GM12878 (cell line): ENCODE measurements at regions not wholly inside any gene's neighbourhood (a gene's known extent, or its start where the extent isn't known, plus 50 kb on each side); places are given as distances from the start of the nearest gene placed in this dataset.

Source experiments
- ATAC-seq: fragments of 200-7000 bp; cut with Tn5 transposase; 3 replicates; pipeline ENCODE4 v1.9.1; 2020; ENCODE audit warnings: mild to moderate bottlenecking, moderate library complexity
- BruUV-seq: library from RNA; stranded (reverse); fragments of 400-500 nt; replicated peaks from 2 replicates; lab custom pipeline; 2021; lab: Mats Ljungman, UMichigan
- CTCF ChIA-PET: fragments of 300-600 bp; sonication (Branson Sonifier 250); formaldehyde crosslinking; extraction: SDS; loops from one replicate; lab custom pipeline; 2021; ENCODE audit warnings: inconsistent platforms; lab: Yijun Ruan, JAX
- POLR2A ChIA-PET: fragments of 350-600 bp; formaldehyde crosslinking; extraction: SDS; loops from one replicate; lab custom pipeline; 2021; ENCODE audit warnings: inconsistent platforms; lab: Charles Lee
- RAD21 ChIA-PET: fragments of 300-600 bp; sonication (Branson Sonifier 250); formaldehyde crosslinking; loops from one replicate; lab custom pipeline; 2023; ENCODE audit warnings: antibody characterized with exemption; ENCODE audit not compliant: unreplicated experiment; lab: Charles Lee
- SMC1A ChIA-PET: fragments of 300-600 bp; sonication (Branson Sonifier 250); formaldehyde crosslinking; loops from one replicate; lab custom pipeline; 2023; ENCODE audit not compliant: unreplicated experiment, uncharacterized antibody; lab: Charles Lee
- DNase-seq: peaks from one replicate; pipeline ENCODE4 v3.0.0-alpha.2; 2011; ENCODE audit warnings: low read depth, low spot score
- FAIRE-seq: peaks from 3 replicates; lab custom pipeline; 2011; peaks lifted over from hg19 to GRCh38; lab: Jason Lieb, UNC
- H2AFZ ChIP-seq: 2 replicates; pipeline ENCODE4 v1.6.0; 2011; ENCODE audit warnings: low read depth, low read length, control low read depth; ENCODE audit not compliant: control insufficient read depth
- H3K27ac ChIP-seq: 2 replicates; pipeline ENCODE4 v1.5.1; 2011; ENCODE audit warnings: control low read depth; ENCODE audit not compliant: control insufficient read depth, insufficient read depth
- H3K27me3 ChIP-seq, 2 experiments: replicated peaks in 1 of 2; 2 replicates each; pipeline versions ENCODE4 v1.6.0 to v1.6.1; 2011; ENCODE audit warnings: low read length in 1 of 2; ENCODE audit not compliant: control insufficient read depth in 2 of 2, insufficient read depth in 2 of 2
- H3K36me3 ChIP-seq, 2 experiments: 2 replicates each; pipeline ENCODE4 v1.5.1; 2011; ENCODE audit warnings: low read length in 1 of 2; ENCODE audit not compliant: control insufficient read depth in 2 of 2, insufficient read depth in 2 of 2
- H3K4me1 ChIP-seq: 2 replicates; pipeline ENCODE4 v1.6.1; 2011; ENCODE audit warnings: mild to moderate bottlenecking, low read length, moderate library complexity, mixed read lengths; ENCODE audit not compliant: control insufficient read depth, insufficient read depth
- H3K4me2 ChIP-seq: 2 replicates; pipeline ENCODE4 v1.6.0; 2011; ENCODE audit warnings: control low read depth; ENCODE audit not compliant: control insufficient read depth, insufficient read depth
- H3K4me3 ChIP-seq: fragments of 200-600 bp; sonication (generic); 2 replicates; pipeline ENCODE4 v1.5.1; 2016
- H3K79me2 ChIP-seq: 2 replicates; pipeline ENCODE4 v1.6.0; 2011; ENCODE audit warnings: low read length; ENCODE audit not compliant: control insufficient read depth, insufficient read depth
- H3K9ac ChIP-seq: 2 replicates; pipeline ENCODE4 v1.8.0; 2011; ENCODE audit warnings: low read length, control low read depth, mixed read lengths; ENCODE audit not compliant: control insufficient read depth, insufficient read depth
- H3K9me3 ChIP-seq: replicated peaks from 3 replicates; pipeline ENCODE4 v1.5.1; 2011; ENCODE audit warnings: mild to moderate bottlenecking, low read length; ENCODE audit not compliant: control insufficient read depth, insufficient read depth
- H4K20me1 ChIP-seq: 2 replicates; pipeline ENCODE4 v1.6.0; 2011; ENCODE audit not compliant: control insufficient read depth, insufficient read depth
- BCL3 ChIP-seq: IDR thresholded peaks from 2 replicates; pipeline ENCODE4 v1.6.1; 2011; ENCODE audit warnings: borderline replicate concordance, low read depth, mild to moderate bottlenecking, moderate library complexity, low read length; ENCODE audit not compliant: insufficient read depth, poor library complexity, severe bottlenecking
- ELK1 ChIP-seq: IDR thresholded peaks from 2 replicates; pipeline ENCODE4 v1.6.1; 2012; ENCODE audit warnings: low read depth, low read length, improper control_type of control experiment
- EP300 ChIP-seq, 2 experiments: fragments of 150-350 bp in 1 of 2; IDR thresholded peaks; 2 replicates each; pipeline ENCODE4 v1.6.1; 2011 to 2012; ENCODE audit warnings: low read depth in 2 of 2, low read length in 2 of 2, borderline replicate concordance in 1 of 2, improper control_type of control experiment in 1 of 2, inconsistent platforms in 1 of 2; ENCODE audit not compliant: control insufficient read depth in 1 of 2
- EZH2 ChIP-seq: IDR thresholded peaks from 2 replicates; pipeline ENCODE4 v1.6.1; 2012; ENCODE audit warnings: low read depth, mild to moderate bottlenecking, control low read depth, inconsistent platforms, low read length, borderline replicate concordance; ENCODE audit not compliant: control insufficient read depth
- HSF1 ChIP-seq: fragments of 150-350 bp; IDR thresholded peaks from 2 replicates; pipeline ENCODE4 v1.6.1; 2014; ENCODE audit warnings: mild to moderate bottlenecking, low read depth, low read length
- MEF2B ChIP-seq: fragments of 450-650 bp; IDR thresholded peaks from 2 replicates; pipeline ENCODE4 v1.6.1; 2018; ENCODE audit warnings: mild to moderate bottlenecking, moderate library complexity; ENCODE audit not compliant: partially characterized antibody, poor library complexity, severe bottlenecking
- PAX5 ChIP-seq: IDR thresholded peaks from 2 replicates; pipeline ENCODE4 v1.6.1; 2011; ENCODE audit warnings: low read depth, low read length, borderline replicate concordance
- RBBP5 ChIP-seq: fragments of 200-600 bp; sonication (generic); conservative IDR thresholded peaks from 2 replicates; pipeline ENCODE4 v1.6.1; 2016
- SMAD1 ChIP-seq: fragments of 450-650 bp; IDR thresholded peaks from 2 replicates; pipeline ENCODE4 v1.6.1; 2018; ENCODE audit warnings: mild to moderate bottlenecking, low read depth; ENCODE audit not compliant: partially characterized antibody
- SMAD5 ChIP-seq: IDR thresholded peaks from 2 replicates; pipeline ENCODE4 v1.6.1; 2016; ENCODE audit warnings: antibody characterized with exemption, low read depth
- SP1 ChIP-seq: IDR thresholded peaks from one replicate; pipeline ENCODE4 v1.6.1; 2011; ENCODE audit warnings: low read depth, low read length
- TCF12 ChIP-seq: IDR thresholded peaks from 2 replicates; pipeline ENCODE4 v1.6.1; 2011; ENCODE audit warnings: low read depth, mild to moderate bottlenecking, low read length
- YY1 ChIP-seq: IDR thresholded peaks from 2 replicates; pipeline ENCODE4 v1.6.1; 2011; ENCODE audit warnings: low read depth, mild to moderate bottlenecking, low read length
- ZNF384 ChIP-seq: IDR thresholded peaks from 2 replicates; pipeline ENCODE4 v1.6.1; 2012; ENCODE audit warnings: low read depth, mild to moderate bottlenecking, low read length, improper control_type of control experiment, borderline replicate concordance
- ZSCAN29 ChIP-seq: fragments of 450-650 bp; IDR thresholded peaks from 2 replicates; pipeline ENCODE4 v1.6.1; 2017; ENCODE audit warnings: mild to moderate bottlenecking, moderate library complexity
- in situ Hi-C: fragments of 300-500 bp; cut with MboI; formaldehyde crosslinking; loops from 9 replicates; pipeline ENCODE4 v1.14.3; 2018; ENCODE audit warnings: mixed read lengths
- intact Hi-C: fragments of 100-400 bp; cut with micrococcal nuclease; formaldehyde crosslinking; loops from one replicate; pipeline ENCODE4 v1.14.2; 2022; ENCODE audit not compliant: unreplicated experiment

GRCh38 chr21:35191754-35192153 lies 142.7 kb upstream of the RUNX1 start:
- CTCF ChIA-PET, result no interaction called here
- Histone ChIP-seq H3K79me2 (no peaks in the 10 kb centered on the region), H3K27ac (no peak overlapping the region), H3K36me3 (no peaks in the 10 kb centered on the region), H4K20me1 (no peaks in the 10 kb centered on the region), H3K4me1 (peaks cover 5% of the 10 kb centered on the region), H3K4me2 (no peak overlapping the region), H3K9ac (no peak overlapping the region), H2AFZ (no peak overlapping the region), H3K9me3 (peaks cover 5% of the 10 kb centered on the region; the same call in 1 of the 3 replicates), H3K27me3 (no peaks in the 10 kb centered on the region), H3K4me3 (no peak overlapping the region)
- RAD21 ChIA-PET, result no interaction called here
- in situ Hi-C loops, result no loop called here
- no peak for DNase-seq
- ATAC-seq, result no peak
- no TSS peak for BruUV-seq
- TF ChIP-seq MEF2B, result no peak
- no peak for TF ChIP-seq SMAD1
- no peak for TF ChIP-seq ZNF384
- no peak for TF ChIP-seq SMAD5
- no peak for TF ChIP-seq TCF12
- TF ChIP-seq EP300 (IDR thresholded peaks at IDR 0.05; ENCODE audit: borderline replicate concordance in 1 of 2, control insufficient read depth in 1 of 2, low read depth in 2 of 2, low read length in 2 of 2), result no peak
- TF ChIP-seq SP1, result no peak
- no peak for TF ChIP-seq ZSCAN29
- TF ChIP-seq YY1, result no peak
- no peak for TF ChIP-seq RBBP5
- TF ChIP-seq HSF1, result no peak
- no peak for TF ChIP-seq PAX5
- TF ChIP-seq EZH2, result no peak
- TF ChIP-seq ELK1, result no peak
- TF ChIP-seq BCL3, result no peak
- SMC1A ChIA-PET, result no interaction called here
- FAIRE-seq, result no peak
- POLR2A ChIA-PET, result no interaction called here
- intact Hi-C loops, result no loop called here
